ENCODE measurements at regions not wholly inside any gene's neighbourhood (a gene's known extent, or its start where the extent isn't known, plus 50 kb on each side); places are given as distances from the start of the nearest gene placed in this dataset.

DNA sequence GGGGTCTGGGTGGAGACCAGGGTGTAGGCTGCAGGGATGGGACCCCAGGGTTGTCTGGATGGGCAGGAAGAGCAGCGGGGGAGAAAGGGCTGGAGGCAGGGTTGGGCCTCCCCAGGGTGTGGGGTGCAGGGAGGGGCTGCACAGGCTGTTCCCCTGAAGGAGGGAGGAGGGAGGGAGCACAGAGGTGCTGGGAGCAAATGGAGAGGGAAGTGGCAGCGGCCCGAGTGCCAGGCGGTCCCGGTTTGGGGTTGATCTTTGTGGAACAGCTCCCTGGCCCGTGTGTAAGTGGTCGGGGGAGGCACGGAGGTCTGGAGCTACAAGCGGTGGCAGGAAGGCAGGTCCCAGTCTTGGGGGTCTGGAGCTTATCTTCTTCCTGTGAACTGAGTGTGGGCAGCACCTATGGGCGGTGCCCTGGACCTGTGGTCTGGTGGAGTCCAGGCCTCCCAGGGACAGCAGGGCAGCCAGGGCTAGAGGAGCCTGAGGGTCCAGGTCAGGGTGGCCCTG lies 391.6 kb downstream of the TMEM121 start (continued):
- TF ChIP-seq, protein P1, sequence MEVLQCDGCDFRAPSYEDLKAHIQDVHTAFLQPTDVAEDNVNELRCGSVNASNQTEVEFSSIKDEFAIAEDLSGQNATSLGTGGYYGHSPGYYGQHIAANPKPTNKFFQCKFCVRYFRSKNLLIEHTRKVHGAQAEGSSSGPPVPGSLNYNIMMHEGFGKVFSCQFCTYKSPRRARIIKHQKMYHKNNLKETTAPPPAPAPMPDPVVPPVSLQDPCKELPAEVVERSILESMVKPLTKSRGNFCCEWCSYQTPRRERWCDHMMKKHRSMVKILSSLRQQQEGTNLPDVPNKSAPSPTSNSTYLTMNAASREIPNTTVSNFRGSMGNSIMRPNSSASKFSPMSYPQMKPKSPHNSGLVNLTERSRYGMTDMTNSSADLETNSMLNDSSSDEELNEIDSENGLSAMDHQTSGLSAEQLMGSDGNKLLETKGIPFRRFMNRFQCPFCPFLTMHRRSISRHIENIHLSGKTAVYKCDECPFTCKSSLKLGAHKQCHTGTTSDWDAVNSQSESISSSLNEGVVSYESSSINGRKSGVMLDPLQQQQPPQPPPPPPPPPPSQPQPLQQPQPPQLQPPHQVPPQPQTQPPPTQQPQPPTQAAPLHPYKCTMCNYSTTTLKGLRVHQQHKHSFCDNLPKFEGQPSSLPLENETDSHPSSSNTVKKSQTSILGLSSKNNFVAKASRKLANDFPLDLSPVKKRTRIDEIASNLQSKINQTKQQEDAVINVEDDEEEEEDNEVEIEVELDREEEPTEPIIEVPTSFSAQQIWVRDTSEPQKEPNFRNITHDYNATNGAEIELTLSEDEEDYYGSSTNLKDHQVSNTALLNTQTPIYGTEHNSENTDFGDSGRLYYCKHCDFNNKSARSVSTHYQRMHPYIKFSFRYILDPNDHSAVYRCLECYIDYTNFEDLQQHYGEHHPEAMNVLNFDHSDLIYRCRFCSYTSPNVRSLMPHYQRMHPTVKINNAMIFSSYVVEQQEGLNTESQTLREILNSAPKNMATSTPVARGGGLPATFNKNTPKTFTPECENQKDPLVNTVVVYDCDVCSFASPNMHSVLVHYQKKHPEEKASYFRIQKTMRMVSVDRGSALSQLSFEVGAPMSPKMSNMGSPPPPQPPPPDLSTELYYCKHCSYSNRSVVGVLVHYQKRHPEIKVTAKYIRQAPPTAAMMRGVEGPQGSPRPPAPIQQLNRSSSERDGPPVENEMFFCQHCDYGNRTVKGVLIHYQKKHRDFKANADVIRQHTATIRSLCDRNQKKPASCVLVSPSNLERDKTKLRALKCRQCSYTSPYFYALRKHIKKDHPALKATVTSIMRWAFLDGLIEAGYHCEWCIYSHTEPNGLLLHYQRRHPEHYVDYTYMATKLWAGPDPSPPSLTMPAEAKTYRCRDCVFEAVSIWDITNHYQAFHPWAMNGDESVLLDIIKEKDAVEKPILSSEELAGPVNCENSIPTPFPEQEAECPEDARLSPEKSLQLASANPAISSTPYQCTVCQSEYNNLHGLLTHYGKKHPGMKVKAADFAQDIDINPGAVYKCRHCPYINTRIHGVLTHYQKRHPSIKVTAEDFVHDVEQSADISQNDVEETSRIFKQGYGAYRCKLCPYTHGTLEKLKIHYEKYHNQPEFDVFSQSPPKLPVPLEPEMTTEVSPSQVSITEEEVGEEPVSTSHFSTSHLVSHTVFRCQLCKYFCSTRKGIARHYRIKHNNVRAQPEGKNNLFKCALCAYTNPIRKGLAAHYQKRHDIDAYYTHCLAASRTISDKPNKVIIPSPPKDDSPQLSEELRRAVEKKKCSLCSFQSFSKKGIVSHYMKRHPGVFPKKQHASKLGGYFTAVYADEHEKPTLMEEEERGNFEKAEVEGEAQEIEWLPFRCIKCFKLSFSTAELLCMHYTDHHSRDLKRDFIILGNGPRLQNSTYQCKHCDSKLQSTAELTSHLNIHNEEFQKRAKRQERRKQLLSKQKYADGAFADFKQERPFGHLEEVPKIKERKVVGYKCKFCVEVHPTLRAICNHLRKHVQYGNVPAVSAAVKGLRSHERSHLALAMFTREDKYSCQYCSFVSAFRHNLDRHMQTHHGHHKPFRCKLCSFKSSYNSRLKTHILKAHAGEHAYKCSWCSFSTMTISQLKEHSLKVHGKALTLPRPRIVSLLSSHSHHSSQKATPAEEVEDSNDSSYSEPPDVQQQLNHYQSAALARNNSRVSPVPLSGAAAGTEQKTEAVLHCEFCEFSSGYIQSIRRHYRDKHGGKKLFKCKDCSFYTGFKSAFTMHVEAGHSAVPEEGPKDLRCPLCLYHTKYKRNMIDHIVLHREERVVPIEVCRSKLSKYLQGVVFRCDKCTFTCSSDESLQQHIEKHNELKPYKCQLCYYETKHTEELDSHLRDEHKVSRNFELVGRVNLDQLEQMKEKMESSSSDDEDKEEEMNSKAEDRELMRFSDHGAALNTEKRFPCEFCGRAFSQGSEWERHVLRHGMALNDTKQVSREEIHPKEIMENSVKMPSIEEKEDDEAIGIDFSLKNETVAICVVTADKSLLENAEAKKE (CRISPR knock-in tag; IDR thresholded peaks at IDR 0.05), result no peak
- TF ChIP-seq POLR2AphosphoS5 (IDR thresholded peaks at IDR 0.05; ENCODE audit: low read depth), result no peak
- TF ChIP-seq STAT1 (IDR thresholded peaks at IDR 0.05; ENCODE audit: unreplicated experiment), result no peak

DNA sequence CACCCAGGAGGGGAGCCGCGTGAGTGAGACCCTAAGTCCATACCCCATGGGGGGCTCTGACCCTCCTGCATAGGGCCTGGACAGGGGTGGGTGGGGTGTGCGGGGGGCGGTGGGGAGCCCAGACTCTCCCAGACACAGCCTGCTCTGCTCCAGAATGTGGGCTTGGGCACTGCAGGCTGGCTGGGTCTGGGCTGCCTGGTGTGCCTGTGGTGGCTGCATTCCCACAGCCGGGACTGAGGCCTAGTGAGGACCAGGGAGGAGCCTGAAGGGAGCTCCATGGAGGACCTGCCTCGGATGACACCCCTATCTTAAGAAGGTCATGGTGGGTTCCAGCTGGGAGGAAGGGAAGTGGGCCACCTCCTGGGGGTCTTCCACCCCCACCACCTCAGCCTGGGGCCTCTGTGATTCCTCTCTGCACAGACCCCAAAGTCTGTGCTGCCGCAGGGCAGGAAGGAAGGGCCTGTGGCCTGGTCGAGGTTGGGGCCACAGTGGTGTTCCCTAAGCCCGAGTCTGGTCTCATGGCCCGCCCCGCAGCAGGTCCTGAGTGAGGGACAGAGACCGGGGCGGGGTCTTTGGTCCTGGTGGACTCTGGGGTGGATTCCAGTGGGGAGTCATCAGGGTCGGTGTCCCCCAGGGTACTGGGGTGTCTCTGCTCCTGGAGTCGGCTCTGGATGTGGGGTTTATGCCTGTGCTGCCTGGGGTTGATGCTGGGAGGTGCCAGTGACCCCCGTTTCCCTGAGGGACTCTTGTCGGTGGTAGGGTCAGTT lies 392.3 kb downstream of the TMEM121 start:
- Histone ChIP-seq H3K36me3 (ENCODE audit: insufficient read depth) (no peaks in the 10 kb centered on the region), H3K4me2 (no peak overlapping the region), H3F3A (replicated peaks; ENCODE audit: low read depth) (no peaks in the 10 kb centered on the region), H4K20me1 (replicated peaks; ENCODE audit: insufficient read depth) (no peaks in the 10 kb centered on the region), H3K27me3 (ENCODE audit: insufficient read depth) (no peaks in the 10 kb centered on the region), H3K4me3 (no peak overlapping the region), H3K9me2 (ENCODE audit: insufficient read depth) (no peaks in the 10 kb centered on the region), H3K79me2 (replicated peaks; ENCODE audit: insufficient read depth) (no peaks in the 10 kb centered on the region), H3K27ac (ENCODE audit: low read depth) (no peak overlapping the region), H2AFZ (no peak overlapping the region), H3K4me1 (ENCODE audit: insufficient read depth) (no peaks in the 10 kb centered on the region)
- H3K4me1 Mint-ChIP-seq, result no peaks in the 10 kb centered on the region
- H3K27me3 Mint-ChIP-seq (ENCODE audit: insufficient read depth, low read depth, poor library complexity), result peaks cover 11% of the 10 kb centered on the region
- no peak overlapping the region for H3K4me3 Mint-ChIP-seq
- H3K9me3 Mint-ChIP-seq, result peaks cover 93% of the 10 kb centered on the region
- no peak for DNase-seq (ENCODE audit: low spot score)
- ATAC-seq, result no peak
- peaks cover 30% of the 10 kb centered on the region for H3K36me3 Mint-ChIP-seq (ENCODE audit: low read depth)
- no peak overlapping the region for H3K27ac Mint-ChIP-seq
- TF ChIP-seq, protein P1 (CRISPR knock-in tag; IDR thresholded peaks at IDR 0.05), result no peak
- no peak for TF ChIP-seq ZNF114 (CRISPR knock-in tag; IDR thresholded peaks at IDR 0.05)
- TF ChIP-seq, protein P2, sequence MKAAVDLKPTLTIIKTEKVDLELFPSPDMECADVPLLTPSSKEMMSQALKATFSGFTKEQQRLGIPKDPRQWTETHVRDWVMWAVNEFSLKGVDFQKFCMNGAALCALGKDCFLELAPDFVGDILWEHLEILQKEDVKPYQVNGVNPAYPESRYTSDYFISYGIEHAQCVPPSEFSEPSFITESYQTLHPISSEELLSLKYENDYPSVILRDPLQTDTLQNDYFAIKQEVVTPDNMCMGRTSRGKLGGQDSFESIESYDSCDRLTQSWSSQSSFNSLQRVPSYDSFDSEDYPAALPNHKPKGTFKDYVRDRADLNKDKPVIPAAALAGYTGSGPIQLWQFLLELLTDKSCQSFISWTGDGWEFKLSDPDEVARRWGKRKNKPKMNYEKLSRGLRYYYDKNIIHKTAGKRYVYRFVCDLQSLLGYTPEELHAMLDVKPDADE (IDR thresholded peaks at IDR 0.05), result no peak
- no peak for TF ChIP-seq POLR2AphosphoS5 (IDR thresholded peaks at IDR 0.05; ENCODE audit: low read depth)
